ENCODE measurements at regions not wholly inside any gene's neighbourhood (a gene's known extent, or its start where the extent isn't known, plus 50 kb on each side); places are given as distances from the start of the nearest gene placed in this dataset.
"Not testable (repeated sequence)": the region's sequence is repeated elsewhere in the genome, so short reads cannot be mapped to it uniquely, and the experiment has no call there.

- TF ChIP-seq CTCF, POLR2A (IDR thresholded peaks at IDR 0.05): not testable (repeated sequence)
These were observed 86.6 kb downstream of the SYT15 start for GRCh38 chr10:46665536-46665935.

Measured in testis (tissue), 2 donors.